CD4-positive, alpha-beta memory T cell (primary cell): ENCODE measurements at regions not wholly inside any gene's neighbourhood (a gene's known extent, or its start where the extent isn't known, plus 50 kb on each side); places are given as distances from the start of the nearest gene placed in this dataset.

Source experiments
- CTCF ChIA-PET: fragments of 350-600 bp; sonication (Branson Sonifier 250); formaldehyde crosslinking; loops from one replicate; lab custom pipeline; 2021; ENCODE audit warnings: inconsistent platforms; ENCODE audit not compliant: partially characterized antibody; lab: Charles Lee
- POLR2A ChIA-PET: fragments of 350-600 bp; sonication (Branson Sonifier 250); formaldehyde crosslinking; loops from one replicate; lab custom pipeline; 2021; ENCODE audit not compliant: partially characterized antibody; lab: Charles Lee
- DNase-seq, 5 donors: peaks; one replicate each; pipeline versions ENCODE4 v3.0.0 to v3.0.0-alpha.2; 2020 to 2022; ENCODE audit warnings: mixed read lengths in 1 of 5
- H3K27ac ChIP-seq: one replicate; pipeline ENCODE4 v1.7.0; 2013; ENCODE audit warnings: low read depth, low read length
- H3K27me3 ChIP-seq: 2 replicates; pipeline ENCODE4 v1.7.0; 2013; ENCODE audit warnings: mild to moderate bottlenecking, low read length, moderate library complexity; ENCODE audit not compliant: insufficient read depth
- H3K36me3 ChIP-seq: 2 replicates; pipeline ENCODE4 v1.7.0; 2013; ENCODE audit warnings: mild to moderate bottlenecking, low read length, moderate library complexity; ENCODE audit not compliant: insufficient read depth
- H3K4me1 ChIP-seq: 2 replicates; pipeline ENCODE4 v1.7.0; 2013; ENCODE audit warnings: mild to moderate bottlenecking, low read length, moderate library complexity; ENCODE audit not compliant: insufficient read depth
- H3K4me3 ChIP-seq, 2 donors: one replicate each; pipeline ENCODE4 v1.7.0; 2013; ENCODE audit warnings: low read length in 2 of 2, mild to moderate bottlenecking in 1 of 2
- H3K9me3 ChIP-seq, 2 donors: one replicate each; pipeline ENCODE4 v1.7.0; 2013; ENCODE audit warnings: low read length in 2 of 2, control low read depth in 1 of 2; ENCODE audit not compliant: control insufficient read depth in 1 of 2
- H3K27ac Mint-ChIP-seq, 7 donors: one replicate each; pipeline ENCODE4 v1.8.0; 2020 to 2021; ENCODE audit warnings: mixed read lengths in 7 of 7, mild to moderate bottlenecking in 6 of 7, inconsistent platforms in 3 of 7, moderate library complexity in 3 of 7
- H3K27me3 Mint-ChIP-seq, 2 donors: one replicate each; pipeline ENCODE4 v1.8.0; 2020 to 2021; ENCODE audit warnings: mixed read lengths in 2 of 2
- H3K36me3 Mint-ChIP-seq, 2 donors: one replicate each; pipeline ENCODE4 v1.8.0; 2020 to 2021; ENCODE audit warnings: mixed read lengths in 2 of 2, inconsistent platforms in 1 of 2, mild to moderate bottlenecking in 1 of 2
- H3K4me1 Mint-ChIP-seq, 4 donors: one replicate each; pipeline ENCODE4 v1.8.0; 2020 to 2021; ENCODE audit warnings: mixed read lengths in 4 of 4, mild to moderate bottlenecking in 1 of 4
- H3K4me3 Mint-ChIP-seq, 8 donors: one replicate each; pipeline ENCODE4 v1.8.0; 2020 to 2021; ENCODE audit warnings: mixed read lengths in 8 of 8, mild to moderate bottlenecking in 7 of 8, moderate library complexity in 6 of 8, inconsistent platforms in 3 of 8
- H3K9me3 Mint-ChIP-seq, 8 donors: one replicate each; pipeline ENCODE4 v1.8.0; 2020 to 2021; ENCODE audit warnings: mixed read lengths in 8 of 8, mild to moderate bottlenecking in 5 of 8, inconsistent platforms in 3 of 8, moderate library complexity in 1 of 8
- intact Hi-C: fragments of 100-400 bp; cut with micrococcal nuclease; formaldehyde crosslinking; loops from one replicate; pipeline ENCODE4 v1.15.1; 2023

DNA sequence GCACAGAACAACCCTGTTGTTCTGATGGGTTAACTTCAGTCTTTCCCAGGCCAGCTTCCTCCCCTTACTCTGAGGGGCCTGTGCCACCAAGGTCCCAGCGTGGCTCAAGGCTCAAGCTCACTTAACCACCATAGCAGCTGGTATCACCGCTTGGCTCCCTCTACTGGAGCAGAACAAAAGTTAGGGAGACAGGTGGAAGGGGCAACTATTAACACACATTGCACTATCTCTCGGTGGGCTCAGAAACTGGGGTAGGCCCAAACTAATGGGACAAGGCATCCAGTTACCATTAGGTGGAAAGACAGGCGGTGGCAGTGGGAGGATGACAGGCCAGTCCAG lies 88.7 kb upstream of the ATL2 start:
- POLR2A ChIA-PET = interaction anchor here (0.6 kb wide), 1 partner anchor 78 kb away, joined by 3 read pairs; no protein-coding TSS in a partner anchor
- CTCF ChIA-PET = interaction anchor here (0.6 to 5.7 kb wide), 8 partner anchors 13 to 149 kb away, joined by 4 to 84 read pairs (median 4); no protein-coding TSS in a partner anchor
- no peaks in the 10 kb centered on the region for H3K4me1 ChIP-seq
- intact Hi-C loops = loop anchor here (1.0 to 2.0 kb wide), 2 partner anchors 89 to 150 kb away; partner anchors contain the start of gene ATL2
- no peak overlapping the region for H3K27ac ChIP-seq
- no peaks in the 10 kb centered on the region for H3K36me3 ChIP-seq
- H3K27me3 ChIP-seq = no peaks in the 10 kb centered on the region
- H3K4me1 Mint-ChIP-seq = peaks cover 0 to 2% (median 0%) of the 10 kb centered on the region in 4 donors
- H3K27ac Mint-ChIP-seq = no peak overlapping the region
- no peaks in the 10 kb centered on the region for H3K36me3 Mint-ChIP-seq
- DNase-seq = peak in 4 of 5 donors; percentile 5 to 14 (median 7)
- no peak overlapping the region for H3K4me3 Mint-ChIP-seq
- no peaks in the 10 kb centered on the region for H3K9me3 Mint-ChIP-seq
- H3K9me3 ChIP-seq = no peaks in the 10 kb centered on the region
- H3K27me3 Mint-ChIP-seq = peaks cover 0 to 6% of the 10 kb centered on the region in 2 donors
- H3K4me3 ChIP-seq = no peak overlapping the region

DNA sequence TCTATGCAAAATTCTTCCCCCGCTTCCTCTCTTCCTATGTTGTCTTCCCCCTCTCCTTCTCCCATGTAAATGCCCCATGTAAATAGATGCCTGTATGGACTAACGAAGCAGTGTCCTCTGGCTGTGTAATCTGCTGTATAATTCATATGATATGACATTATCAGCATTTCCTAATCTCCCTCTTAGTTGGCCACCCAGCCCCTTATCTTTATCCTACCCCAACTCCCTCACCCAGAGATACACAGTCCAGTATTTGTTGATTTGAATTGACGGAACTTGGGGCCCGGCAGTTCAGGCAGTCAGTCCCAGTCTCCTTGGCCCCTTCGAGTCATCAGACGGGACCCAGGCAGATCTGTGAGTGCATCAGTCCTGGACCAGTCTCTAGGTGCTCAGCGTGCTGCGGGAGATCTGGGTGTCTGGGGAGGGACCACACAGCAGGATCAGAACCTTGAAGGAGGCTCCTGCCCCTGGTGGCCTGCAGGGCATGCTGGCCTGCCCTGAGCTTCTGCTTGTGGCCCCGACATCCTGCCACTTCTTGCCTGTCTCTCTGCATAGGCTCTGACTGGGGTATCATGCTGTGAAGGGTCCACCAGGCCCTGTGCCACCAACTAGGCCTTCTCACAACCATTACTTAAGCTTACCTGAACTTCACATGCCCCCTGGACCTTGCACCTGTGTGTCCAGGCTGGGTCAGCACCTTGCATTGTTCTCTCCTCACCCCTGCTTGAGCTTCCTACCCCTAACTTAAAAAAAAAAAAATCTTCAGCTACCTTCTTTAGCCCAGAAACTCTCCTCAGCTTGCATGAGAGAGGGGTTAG lies 88.1 kb upstream of the ATL2 start:
- Histone ChIP-seq H3K9me3 (no peaks in the 10 kb centered on the region), H3K4me3 (no peak overlapping the region), H3K27me3 (no peaks in the 10 kb centered on the region), H3K27ac (no peak overlapping the region), H3K4me1 (no peaks in the 10 kb centered on the region), H3K36me3 (no peaks in the 10 kb centered on the region)
- H3K4me1 Mint-ChIP-seq = peaks cover 0 to 2% (median 0%) of the 10 kb centered on the region in 4 donors
- POLR2A ChIA-PET = interaction anchor here (0.6 kb wide), 1 partner anchor 77 kb away, joined by 3 read pairs; no protein-coding TSS in a partner anchor
- peak overlapping the region in 1 of 7 donors; percentile 2 for H3K27ac Mint-ChIP-seq
- H3K36me3 Mint-ChIP-seq = no peaks in the 10 kb centered on the region
- CTCF ChIA-PET = interaction anchor here (0.6 to 5.7 kb wide), 8 partner anchors 13 to 149 kb away, joined by 4 to 84 read pairs (median 4); no protein-coding TSS in a partner anchor
- intact Hi-C loops = loop anchor here (1.0 to 2.0 kb wide), 2 partner anchors 88 to 150 kb away; partner anchors contain the start of gene ATL2
- no peak overlapping the region for H3K4me3 Mint-ChIP-seq
- no peaks in the 10 kb centered on the region for H3K9me3 Mint-ChIP-seq
- H3K27me3 Mint-ChIP-seq = peaks cover 0 to 3% of the 10 kb centered on the region in 2 donors
- no peak for DNase-seq

DNA sequence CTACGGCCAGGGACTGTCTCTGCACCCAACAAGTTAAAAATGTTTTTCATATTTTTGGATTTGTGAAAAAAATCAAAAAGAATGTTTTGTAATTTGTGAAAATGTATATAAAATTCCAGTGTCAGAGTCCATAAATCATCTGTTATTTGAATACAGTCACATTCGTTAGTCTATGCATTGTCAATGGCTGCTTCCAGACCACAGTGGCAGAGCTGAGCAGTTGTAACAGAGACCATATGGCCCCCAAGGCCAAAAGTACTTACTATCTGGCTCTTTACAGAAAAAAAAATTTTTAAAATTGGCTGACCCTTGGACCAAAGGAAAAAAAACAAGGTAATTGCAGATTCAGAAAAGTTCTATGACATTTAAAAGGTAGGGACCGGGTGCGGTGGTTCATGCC lies 86.7 kb upstream of the ATL2 start:
- ChIA-PET POLR2A (no interaction called here), CTCF (no interaction called here)
- Histone ChIP-seq H3K9me3 (no peaks in the 10 kb centered on the region), H3K27me3 (no peaks in the 10 kb centered on the region), H3K4me3 (no peak overlapping the region), H3K27ac (no peak overlapping the region), H3K4me1 (no peaks in the 10 kb centered on the region), H3K36me3 (no peaks in the 10 kb centered on the region)
- Mint-ChIP-seq H3K9me3 (no peaks in the 10 kb centered on the region), H3K27me3 (peaks cover 0 to 2% of the 10 kb centered on the region in 2 donors), H3K4me1 (peaks cover 0 to 2% (median 0%) of the 10 kb centered on the region in 4 donors), H3K36me3 (no peaks in the 10 kb centered on the region), H3K27ac (no peak overlapping the region), H3K4me3 (no peak overlapping the region)
- intact Hi-C loops = loop anchor here (2.0 kb wide), 1 partner anchor 87 kb away; the partner anchor contains the start of gene ATL2
- DNase-seq = no peak

DNA sequence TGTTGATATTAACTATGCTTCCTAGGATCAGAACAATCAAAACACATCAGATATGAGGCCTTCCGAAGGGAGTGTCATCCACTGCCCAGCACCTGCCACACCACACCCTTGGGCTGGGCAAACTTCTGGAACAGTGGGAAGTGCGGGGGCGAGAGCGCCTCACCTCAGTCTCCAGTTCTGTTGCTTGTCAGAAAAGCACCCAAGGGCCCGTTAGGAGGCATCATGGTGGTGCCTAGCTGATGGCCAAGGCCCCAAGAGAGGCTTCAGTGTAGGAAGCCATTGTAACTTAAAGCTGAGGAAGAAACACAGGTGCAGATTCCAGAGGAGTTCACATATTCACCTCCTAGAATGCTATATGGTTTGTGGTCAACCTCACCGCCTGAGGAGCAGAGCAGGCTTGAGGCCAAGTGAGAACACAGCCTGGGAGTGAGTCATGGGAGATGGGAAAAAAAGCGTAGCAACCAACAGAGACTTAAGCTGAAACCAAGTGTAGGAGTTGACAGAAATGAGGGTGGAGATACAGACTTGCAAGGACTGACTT lies 85.1 kb upstream of the ATL2 start:
- Mint-ChIP-seq H3K4me3 (no peak overlapping the region), H3K4me1 (peaks cover 0 to 2% (median 0%) of the 10 kb centered on the region in 4 donors), H3K9me3 (no peaks in the 10 kb centered on the region), H3K27ac (no peak overlapping the region), H3K36me3 (no peaks in the 10 kb centered on the region), H3K27me3 (peaks cover 2 to 6% of the 10 kb centered on the region in 2 donors)
- intact Hi-C loops = no loop called here
- POLR2A ChIA-PET = no interaction called here
- Histone ChIP-seq H3K9me3 (no peaks in the 10 kb centered on the region), H3K4me3 (no peak overlapping the region), H3K27ac (no peak overlapping the region), H3K27me3 (no peaks in the 10 kb centered on the region), H3K36me3 (no peaks in the 10 kb centered on the region), H3K4me1 (no peaks in the 10 kb centered on the region)
- CTCF ChIA-PET = interaction anchor here (0.7 kb wide), 1 partner anchor 46 kb away, joined by 3 read pairs; no protein-coding TSS in a partner anchor
- no peak for DNase-seq

DNA sequence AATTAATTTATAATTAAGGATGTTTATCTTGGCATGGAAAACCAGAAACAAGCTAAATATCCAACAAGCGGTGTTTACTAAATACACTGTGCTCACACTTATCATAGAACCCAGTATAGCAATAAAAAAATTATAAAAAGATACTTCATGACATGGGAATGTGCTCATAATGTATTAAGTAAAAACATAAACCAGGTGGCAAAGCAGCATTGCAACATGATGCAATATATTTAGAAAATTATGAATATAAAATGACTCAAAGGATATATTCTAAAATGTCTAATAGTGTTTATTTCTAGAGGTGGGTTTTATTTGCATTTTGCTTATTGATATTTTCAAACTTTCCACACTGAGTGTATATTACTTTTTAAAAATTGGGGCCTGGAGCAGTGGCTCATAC lies 84.4 kb upstream of the ATL2 start:
- no peaks in the 10 kb centered on the region for H3K27me3 ChIP-seq
- intact Hi-C loops = no loop called here
- no peaks in the 10 kb centered on the region for H3K9me3 ChIP-seq
- Mint-ChIP-seq H3K9me3 (no peaks in the 10 kb centered on the region), H3K36me3 (no peaks in the 10 kb centered on the region), H3K27me3 (peaks cover 2 to 9% of the 10 kb centered on the region in 2 donors), H3K27ac (no peak overlapping the region), H3K4me1 (peaks cover 0 to 2% (median 0%) of the 10 kb centered on the region in 4 donors), H3K4me3 (no peak overlapping the region)
- no peak for DNase-seq
- no peaks in the 10 kb centered on the region for H3K4me1 ChIP-seq
- no peak overlapping the region for H3K27ac ChIP-seq
- no peaks in the 10 kb centered on the region for H3K36me3 ChIP-seq
- H3K4me3 ChIP-seq = no peak overlapping the region
- ChIA-PET POLR2A (no interaction called here), CTCF (interaction anchor here (1.5 kb wide), 1 partner anchor 146 kb away, joined by 4 read pairs; no protein-coding TSS in a partner anchor)

DNA sequence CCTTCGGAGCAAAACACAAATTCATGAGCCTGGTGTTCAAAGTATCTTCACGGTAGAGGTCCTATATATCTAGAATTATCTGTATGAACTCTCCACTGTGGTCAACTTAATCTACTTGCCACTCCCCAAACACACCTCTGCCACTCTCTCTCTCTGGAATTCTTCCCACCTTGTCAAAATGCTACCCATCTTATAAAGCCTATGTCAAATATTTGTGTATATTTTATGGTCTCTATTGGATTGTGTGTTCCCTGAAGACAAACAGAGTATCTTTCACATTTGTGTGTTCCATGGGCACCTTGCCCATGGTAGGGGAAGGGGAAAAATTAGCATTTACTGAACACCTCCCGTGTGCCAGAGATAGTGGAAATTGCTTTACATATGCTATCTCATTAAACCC lies 83.2 kb upstream of the ATL2 start:
- ChIA-PET CTCF (interaction anchor here (1.5 kb wide), 1 partner anchor 145 kb away, joined by 4 read pairs; no protein-coding TSS in a partner anchor), POLR2A (no interaction called here)
- Mint-ChIP-seq H3K9me3 (no peaks in the 10 kb centered on the region), H3K27me3 (peaks cover 2 to 9% of the 10 kb centered on the region in 2 donors), H3K36me3 (no peaks in the 10 kb centered on the region), H3K27ac (no peak overlapping the region), H3K4me1 (no peaks in the 10 kb centered on the region), H3K4me3 (no peak overlapping the region)
- no peak for DNase-seq
- Histone ChIP-seq H3K27me3 (no peaks in the 10 kb centered on the region), H3K4me1 (no peaks in the 10 kb centered on the region), H3K36me3 (no peaks in the 10 kb centered on the region), H3K27ac (no peak overlapping the region), H3K9me3 (no peaks in the 10 kb centered on the region), H3K4me3 (no peak overlapping the region)
- intact Hi-C loops = no loop called here

DNA sequence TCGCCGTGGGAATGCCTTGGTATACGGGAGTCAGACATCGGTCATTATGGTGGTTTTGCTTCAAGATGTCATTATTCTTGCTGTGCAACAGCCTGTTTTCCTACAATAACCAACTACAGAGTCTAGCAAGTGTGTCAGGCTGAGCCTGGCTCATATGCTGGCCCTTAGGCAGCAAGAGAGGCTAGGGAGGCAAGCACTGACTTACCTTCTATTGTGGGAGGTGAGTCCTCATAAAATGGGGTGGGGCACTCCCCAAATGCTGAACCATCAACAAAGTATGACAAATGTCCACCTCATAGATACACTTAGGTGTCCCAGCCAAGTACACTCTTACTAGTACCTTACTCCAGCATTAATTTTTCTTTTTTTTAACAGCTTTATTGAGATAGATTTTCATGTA lies 77.0 kb upstream of the ATL2 start:
- Histone ChIP-seq H3K9me3 (no peaks in the 10 kb centered on the region), H3K27me3 (no peaks in the 10 kb centered on the region), H3K4me3 (no peak overlapping the region), H3K27ac (no peak overlapping the region), H3K36me3 (no peaks in the 10 kb centered on the region), H3K4me1 (no peaks in the 10 kb centered on the region)
- Mint-ChIP-seq H3K27ac (no peak overlapping the region), H3K9me3 (no peaks in the 10 kb centered on the region), H3K27me3 (peaks cover 2 to 9% of the 10 kb centered on the region in 2 donors), H3K36me3 (no peaks in the 10 kb centered on the region), H3K4me3 (no peak overlapping the region), H3K4me1 (no peaks in the 10 kb centered on the region)
- no peak for DNase-seq
- ChIA-PET CTCF (interaction anchor here (0.7 kb wide), 1 partner anchor 55 kb away, joined by 3 read pairs; no protein-coding TSS in a partner anchor), POLR2A (no interaction called here)
- intact Hi-C loops = no loop called here
